ENCODE measurements at regions not wholly inside any gene's neighbourhood (a gene's known extent, or its start where the extent isn't known, plus 50 kb on each side); places are given as distances from the start of the nearest gene placed in this dataset.

DNA sequence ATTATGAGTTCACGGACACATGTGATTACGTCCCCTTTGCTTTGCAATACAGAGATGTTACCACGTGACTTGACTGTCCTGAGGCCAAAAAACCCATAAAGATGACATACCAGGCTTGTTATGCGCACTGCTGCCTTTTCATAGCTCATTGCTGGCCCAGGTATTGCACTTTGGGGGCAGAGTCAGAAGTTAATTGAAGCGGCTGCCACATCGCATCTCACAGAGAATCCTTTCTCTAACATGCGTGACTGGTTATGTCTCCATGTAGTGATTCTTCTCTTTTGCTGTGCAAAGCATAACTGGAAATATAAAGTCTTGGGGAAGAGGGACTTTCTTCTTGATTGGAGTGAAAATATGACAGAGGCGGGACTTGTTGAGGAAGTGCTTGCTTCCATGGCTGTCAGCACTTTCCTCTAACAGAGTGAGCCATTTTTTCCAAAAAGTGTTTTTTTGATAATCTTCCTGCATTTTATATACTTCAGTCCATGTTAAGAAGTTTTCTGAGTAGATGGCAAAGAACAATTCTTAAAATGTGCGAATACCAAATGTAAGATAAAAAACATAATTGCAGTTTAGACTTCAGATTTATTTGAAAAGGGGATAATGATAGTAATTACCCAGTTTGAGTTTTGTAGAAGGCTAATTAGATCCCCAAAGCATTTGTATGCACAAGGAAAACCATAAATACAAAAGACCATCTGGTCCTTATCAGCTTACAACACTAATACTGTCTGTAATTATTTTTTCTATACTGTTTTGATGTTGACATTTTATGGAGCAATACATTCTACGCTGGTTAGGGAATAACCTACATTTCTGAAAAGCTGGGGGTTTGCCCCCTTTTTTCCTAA, 324.6 kb upstream of the MTNR1B start:
- Histone ChIP-seq H3K9me3 (ENCODE audit: insufficient read depth, low read length) (no peaks in the 10 kb centered on the region), H3K27me3 (ENCODE audit: low read length) (no peaks in the 10 kb centered on the region), H3F3A (ENCODE audit: insufficient read depth) (no peaks in the 10 kb centered on the region), H3K36me3 (ENCODE audit: low read length) (no peaks in the 10 kb centered on the region), H3K9me2 (replicated peaks; ENCODE audit: insufficient read depth, low read length) (no peaks in the 10 kb centered on the region), H3K4me2 (ENCODE audit: low read depth, low read length, poor library complexity, severe bottlenecking) (no peak overlapping the region), H3K4me3 (ENCODE audit: insufficient read depth, low read length, poor library complexity, severe bottlenecking) (no peak overlapping the region), H3K79me2 (ENCODE audit: insufficient read depth, low read length) (no peaks in the 10 kb centered on the region), H2AFZ (ENCODE audit: low read depth, low read length, severe bottlenecking) (no peak overlapping the region), H4K20me1 (ENCODE audit: low read depth, low read length) (no peaks in the 10 kb centered on the region), H3K27ac (ENCODE audit: low read depth, low read length) (no peak overlapping the region), H3K9ac (ENCODE audit: low read length) (no peak overlapping the region)
- TF ChIP-seq, protein P1, sequence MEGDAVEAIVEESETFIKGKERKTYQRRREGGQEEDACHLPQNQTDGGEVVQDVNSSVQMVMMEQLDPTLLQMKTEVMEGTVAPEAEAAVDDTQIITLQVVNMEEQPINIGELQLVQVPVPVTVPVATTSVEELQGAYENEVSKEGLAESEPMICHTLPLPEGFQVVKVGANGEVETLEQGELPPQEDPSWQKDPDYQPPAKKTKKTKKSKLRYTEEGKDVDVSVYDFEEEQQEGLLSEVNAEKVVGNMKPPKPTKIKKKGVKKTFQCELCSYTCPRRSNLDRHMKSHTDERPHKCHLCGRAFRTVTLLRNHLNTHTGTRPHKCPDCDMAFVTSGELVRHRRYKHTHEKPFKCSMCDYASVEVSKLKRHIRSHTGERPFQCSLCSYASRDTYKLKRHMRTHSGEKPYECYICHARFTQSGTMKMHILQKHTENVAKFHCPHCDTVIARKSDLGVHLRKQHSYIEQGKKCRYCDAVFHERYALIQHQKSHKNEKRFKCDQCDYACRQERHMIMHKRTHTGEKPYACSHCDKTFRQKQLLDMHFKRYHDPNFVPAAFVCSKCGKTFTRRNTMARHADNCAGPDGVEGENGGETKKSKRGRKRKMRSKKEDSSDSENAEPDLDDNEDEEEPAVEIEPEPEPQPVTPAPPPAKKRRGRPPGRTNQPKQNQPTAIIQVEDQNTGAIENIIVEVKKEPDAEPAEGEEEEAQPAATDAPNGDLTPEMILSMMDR (IDR thresholded peaks at IDR 0.05; ENCODE audit: insufficient read depth, low read length, poor library complexity, severe bottlenecking), result no peak
- no peak for TF ChIP-seq EZH2phosphoT487 (conservative IDR thresholded peaks at IDR 0.05; ENCODE audit: low read length)

GRCh38 chr11:92651159-92651558, 318.3 kb upstream of the MTNR1B start:
- Histone ChIP-seq H3F3A (ENCODE audit: insufficient read depth) (no peaks in the 10 kb centered on the region), H3K79me2 (ENCODE audit: insufficient read depth, low read length) (no peaks in the 10 kb centered on the region), H4K20me1 (ENCODE audit: low read depth, low read length) (no peaks in the 10 kb centered on the region), H3K9ac (ENCODE audit: low read length) (no peak overlapping the region), H3K4me2 (ENCODE audit: low read depth, low read length, poor library complexity, severe bottlenecking) (no peak overlapping the region), H3K27ac (ENCODE audit: low read depth, low read length) (no peak overlapping the region), H3K9me3 (ENCODE audit: insufficient read depth, low read length) (no peaks in the 10 kb centered on the region), H2AFZ (ENCODE audit: low read depth, low read length, severe bottlenecking) (no peak overlapping the region), H3K27me3 (ENCODE audit: low read length) (no peaks in the 10 kb centered on the region), H3K9me2 (replicated peaks; ENCODE audit: insufficient read depth, low read length) (no peaks in the 10 kb centered on the region), H3K36me3 (ENCODE audit: low read length) (no peaks in the 10 kb centered on the region), H3K4me3 (ENCODE audit: insufficient read depth, low read length, poor library complexity, severe bottlenecking) (no peak overlapping the region)
- no peak for TF ChIP-seq EZH2phosphoT487 (conservative IDR thresholded peaks at IDR 0.05; ENCODE audit: low read length)
- TF ChIP-seq, protein P1 (IDR thresholded peaks at IDR 0.05; ENCODE audit: insufficient read depth, low read length, poor library complexity, severe bottlenecking), result no peak

DNA sequence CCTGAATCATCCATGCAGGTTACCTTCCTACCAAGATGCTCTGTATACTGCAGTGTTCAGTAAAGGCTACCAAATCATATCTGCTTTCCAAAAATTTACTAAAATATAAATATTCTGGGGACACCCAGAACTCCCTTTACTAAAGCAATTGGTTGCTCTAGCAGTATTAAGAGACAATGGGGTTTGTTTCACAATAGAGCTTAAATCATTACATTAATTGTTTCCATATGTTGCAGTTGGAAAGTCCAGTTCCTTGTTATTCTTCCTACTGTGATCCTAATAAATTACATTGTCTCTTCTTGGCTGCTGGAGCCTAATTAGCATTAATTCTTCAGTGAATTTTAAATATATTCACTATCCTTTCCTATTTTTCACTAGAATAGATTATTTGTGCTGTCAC, 316.0 kb upstream of the MTNR1B start:
- Histone ChIP-seq H3F3A (ENCODE audit: insufficient read depth) (no peaks in the 10 kb centered on the region), H3K9me3 (ENCODE audit: insufficient read depth, low read length) (no peaks in the 10 kb centered on the region), H3K9ac (ENCODE audit: low read length) (no peak overlapping the region), H3K4me2 (ENCODE audit: low read depth, low read length, poor library complexity, severe bottlenecking) (no peak overlapping the region), H3K27ac (ENCODE audit: low read depth, low read length) (no peak overlapping the region), H3K79me2 (ENCODE audit: insufficient read depth, low read length) (no peaks in the 10 kb centered on the region), H4K20me1 (ENCODE audit: low read depth, low read length) (no peaks in the 10 kb centered on the region), H3K9me2 (replicated peaks; ENCODE audit: insufficient read depth, low read length) (no peaks in the 10 kb centered on the region), H3K27me3 (ENCODE audit: low read length) (no peaks in the 10 kb centered on the region), H3K36me3 (ENCODE audit: low read length) (no peaks in the 10 kb centered on the region), H2AFZ (ENCODE audit: low read depth, low read length, severe bottlenecking) (no peak overlapping the region), H3K4me3 (ENCODE audit: insufficient read depth, low read length, poor library complexity, severe bottlenecking) (no peak overlapping the region)
- TF ChIP-seq, protein P1 (IDR thresholded peaks at IDR 0.05; ENCODE audit: insufficient read depth, low read length, poor library complexity, severe bottlenecking), result no peak
- TF ChIP-seq EZH2phosphoT487 (conservative IDR thresholded peaks at IDR 0.05; ENCODE audit: low read length), result no peak

Data from SU-DHL-6 (cell line).